WI38 (cell line): ENCODE measurements at regions not wholly inside any gene's neighbourhood (a gene's known extent, or its start where the extent isn't known, plus 50 kb on each side); places are given as distances from the start of the nearest gene placed in this dataset.
"Not testable (repeated sequence)": the region's sequence is repeated elsewhere in the genome, so short reads cannot be mapped to it uniquely, and the experiment has no call there.

Experiments
- H3K4me3 ChIP-seq: 2 replicates; pipeline ENCODE4 v1.5.1; 2011; ENCODE audit warnings: low read depth, mild to moderate bottlenecking, control low read depth, low read length
- TF ChIP-seq, protein P1 (sequence below): IDR thresholded peaks from 2 replicates; pipeline ENCODE4 v1.5.1; 2012; ENCODE audit warnings: low read depth, mild to moderate bottlenecking, control low read depth, low read length

DNA sequence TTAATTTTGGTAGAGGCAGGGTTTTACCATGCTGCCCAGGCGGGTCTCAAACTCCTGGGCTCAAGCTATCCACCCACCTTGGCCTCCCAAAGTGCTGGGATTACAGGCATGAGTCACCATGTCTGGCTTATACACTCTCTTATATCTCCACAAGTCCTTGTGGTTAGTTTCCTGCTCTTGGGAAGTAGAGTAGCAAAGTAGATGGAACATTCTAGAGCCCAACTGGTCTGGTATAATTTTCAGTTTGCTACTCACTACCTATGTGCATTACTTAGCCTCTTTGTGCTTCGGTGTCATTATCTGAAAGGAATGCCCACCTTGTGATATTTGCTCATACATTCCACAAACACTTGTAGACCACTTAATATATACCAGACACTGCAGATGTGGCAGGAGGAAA lies 96.6 kb upstream of the IPO9 start:
- TF ChIP-seq, protein P1, sequence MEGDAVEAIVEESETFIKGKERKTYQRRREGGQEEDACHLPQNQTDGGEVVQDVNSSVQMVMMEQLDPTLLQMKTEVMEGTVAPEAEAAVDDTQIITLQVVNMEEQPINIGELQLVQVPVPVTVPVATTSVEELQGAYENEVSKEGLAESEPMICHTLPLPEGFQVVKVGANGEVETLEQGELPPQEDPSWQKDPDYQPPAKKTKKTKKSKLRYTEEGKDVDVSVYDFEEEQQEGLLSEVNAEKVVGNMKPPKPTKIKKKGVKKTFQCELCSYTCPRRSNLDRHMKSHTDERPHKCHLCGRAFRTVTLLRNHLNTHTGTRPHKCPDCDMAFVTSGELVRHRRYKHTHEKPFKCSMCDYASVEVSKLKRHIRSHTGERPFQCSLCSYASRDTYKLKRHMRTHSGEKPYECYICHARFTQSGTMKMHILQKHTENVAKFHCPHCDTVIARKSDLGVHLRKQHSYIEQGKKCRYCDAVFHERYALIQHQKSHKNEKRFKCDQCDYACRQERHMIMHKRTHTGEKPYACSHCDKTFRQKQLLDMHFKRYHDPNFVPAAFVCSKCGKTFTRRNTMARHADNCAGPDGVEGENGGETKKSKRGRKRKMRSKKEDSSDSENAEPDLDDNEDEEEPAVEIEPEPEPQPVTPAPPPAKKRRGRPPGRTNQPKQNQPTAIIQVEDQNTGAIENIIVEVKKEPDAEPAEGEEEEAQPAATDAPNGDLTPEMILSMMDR: no peak
- H3K4me3 ChIP-seq: no peak overlapping the region

GRCh38 chr1:201734221-201734620 lies 94.7 kb upstream of the IPO9 start:
- not testable (repeated sequence) for H3K4me3 ChIP-seq

- TF ChIP-seq, protein P1: no peak
- H3K4me3 ChIP-seq: no peak overlapping the region
Measured at GRCh38 chr1:201734786-201735185, 94.2 kb upstream of the IPO9 start.

DNA sequence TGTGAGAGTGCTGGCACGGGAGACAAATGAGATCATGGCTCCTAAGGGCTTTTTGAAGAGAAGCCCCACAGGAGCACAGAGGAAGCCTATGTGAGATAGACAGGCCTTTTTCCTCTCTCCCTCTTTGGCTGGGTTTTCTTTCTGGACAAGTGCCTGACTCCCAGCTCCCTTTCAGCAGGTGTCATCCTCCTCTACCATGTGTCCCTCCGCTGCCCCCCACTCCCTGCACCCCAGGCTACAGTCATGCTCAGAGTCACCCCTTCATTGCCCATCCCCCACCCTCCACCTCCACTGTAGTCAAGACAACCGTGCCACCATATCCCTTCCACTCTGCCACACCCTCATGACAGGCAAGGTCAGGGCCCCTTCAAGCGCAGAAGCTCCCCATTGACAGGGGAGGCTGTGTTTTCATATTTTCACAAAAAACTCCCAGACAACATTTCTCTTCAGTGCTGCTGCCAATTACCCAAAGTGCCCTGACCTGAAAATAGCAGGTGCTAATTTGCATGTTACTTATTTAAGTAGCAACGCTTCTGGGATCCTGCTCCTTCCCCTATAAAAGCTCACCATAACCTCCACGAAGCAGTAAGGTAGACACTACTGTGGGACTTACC lies 92.1 kb upstream of the IPO9 start:
- TF ChIP-seq, protein P1: no peak
- no peak overlapping the region for H3K4me3 ChIP-seq

- TF ChIP-seq, protein P1: no peak
- no peak overlapping the region for H3K4me3 ChIP-seq
Measured at GRCh38 chr1:201737352-201738060, 91.5 kb upstream of the IPO9 start.

GRCh38 chr1:201739080-201739479 lies 89.9 kb upstream of the IPO9 start:
- TF ChIP-seq, protein P1: no peak
- H3K4me3 ChIP-seq: no peak overlapping the region

DNA sequence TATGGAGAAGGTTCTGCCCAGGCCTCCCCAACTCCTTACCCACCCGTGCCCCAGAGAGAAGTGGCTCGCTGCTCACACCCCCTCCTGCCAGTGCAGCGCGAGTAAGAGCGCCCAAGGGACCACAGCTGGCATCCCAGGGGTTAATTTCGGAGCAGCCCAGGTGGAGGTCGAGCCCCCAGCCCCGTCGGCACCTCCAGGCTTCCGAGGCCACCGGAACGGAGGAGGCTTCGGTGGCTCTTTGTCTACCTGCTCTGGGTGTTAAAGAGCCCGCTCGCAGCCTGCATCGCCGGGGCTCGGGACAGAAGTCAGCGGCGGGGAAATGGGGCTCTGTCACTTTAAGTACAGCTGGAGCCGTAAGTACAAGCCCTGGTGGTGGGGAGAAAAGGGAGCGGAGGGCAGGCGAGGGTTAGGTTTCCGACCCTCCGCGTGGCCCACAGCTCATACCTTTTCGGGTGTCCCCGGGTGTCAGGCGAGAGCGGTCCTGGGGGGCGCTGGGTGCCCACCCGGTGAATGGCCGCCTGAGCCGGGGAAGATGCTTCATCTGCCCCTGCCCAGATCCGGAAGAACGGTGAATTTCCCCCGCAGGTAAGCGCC lies 89.4 kb upstream of the IPO9 start:
- TF ChIP-seq, protein P1: no peak
- no peak overlapping the region for H3K4me3 ChIP-seq
